HG03097 (cell line): ENCODE measurements at regions not wholly inside any gene's neighbourhood (a gene's known extent, or its start where the extent isn't known, plus 50 kb on each side); places are given as distances from the start of the nearest gene placed in this dataset.

Source experiments
- ATAC-seq: cut with Tn5 transposase; IDR thresholded peaks from one replicate; pipeline ENCODE4 v1.9.1; 2021; ENCODE audit not compliant: unreplicated experiment, low FRiP score

- no peak for ATAC-seq
Observed at GRCh38 chr14:73783107-73783727, 68.4 kb upstream of the PTGR2 start.

- no peak for ATAC-seq
Observed at GRCh38 chr14:73782623-73783022, 68.4 kb upstream of the PNMA1 start.

- ATAC-seq = no peak
Observed at GRCh38 chr14:73780896-73781295, 66.7 kb upstream of the PNMA1 start.

GRCh38 chr14:73780391-73780790, 66.2 kb upstream of the PNMA1 start:
- ATAC-seq = no peak

GRCh38 chr14:73778736-73779135, 64.6 kb upstream of the PNMA1 start:
- ATAC-seq = no peak

GRCh38 chr14:73777420-73777819, 63.2 kb upstream of the PNMA1 start:
- no peak for ATAC-seq

- no peak for ATAC-seq
Observed at GRCh38 chr14:73776194-73776537, 62.0 kb upstream of the PNMA1 start.

GRCh38 chr14:73775339-73776193, 61.4 kb upstream of the PNMA1 start:
- no peak for ATAC-seq

GRCh38 chr14:73774671-73775070, 60.5 kb upstream of the PNMA1 start:
- no peak for ATAC-seq

- ATAC-seq = no peak
Observed at GRCh38 chr14:73774241-73774570, 60.0 kb upstream of the PNMA1 start.

GRCh38 chr14:73773441-73774240, 59.5 kb upstream of the PNMA1 start:
- no peak for ATAC-seq

GRCh38 chr14:73771848-73772638, 57.9 kb upstream of the PNMA1 start:
- ATAC-seq = peak; percentile 37

- ATAC-seq = no peak
Observed at GRCh38 chr14:73770977-73771847, 57.0 kb upstream of the PNMA1 start.

- no peak for ATAC-seq
Observed at GRCh38 chr14:73768107-73768506, 53.9 kb upstream of the PNMA1 start.

- no peak for ATAC-seq
Observed at GRCh38 chr14:73764406-73765280, 50.5 kb upstream of the PNMA1 start.
